Effector CD4-positive, alpha-beta T cell (primary cell): ENCODE measurements at regions not wholly inside any gene's neighbourhood (a gene's known extent, or its start where the extent isn't known, plus 50 kb on each side); places are given as distances from the start of the nearest gene placed in this dataset.

Experiments used
- DNase-seq: peaks from one replicate; pipeline ENCODE4 v3.0.0-alpha.2; 2020

DNA sequence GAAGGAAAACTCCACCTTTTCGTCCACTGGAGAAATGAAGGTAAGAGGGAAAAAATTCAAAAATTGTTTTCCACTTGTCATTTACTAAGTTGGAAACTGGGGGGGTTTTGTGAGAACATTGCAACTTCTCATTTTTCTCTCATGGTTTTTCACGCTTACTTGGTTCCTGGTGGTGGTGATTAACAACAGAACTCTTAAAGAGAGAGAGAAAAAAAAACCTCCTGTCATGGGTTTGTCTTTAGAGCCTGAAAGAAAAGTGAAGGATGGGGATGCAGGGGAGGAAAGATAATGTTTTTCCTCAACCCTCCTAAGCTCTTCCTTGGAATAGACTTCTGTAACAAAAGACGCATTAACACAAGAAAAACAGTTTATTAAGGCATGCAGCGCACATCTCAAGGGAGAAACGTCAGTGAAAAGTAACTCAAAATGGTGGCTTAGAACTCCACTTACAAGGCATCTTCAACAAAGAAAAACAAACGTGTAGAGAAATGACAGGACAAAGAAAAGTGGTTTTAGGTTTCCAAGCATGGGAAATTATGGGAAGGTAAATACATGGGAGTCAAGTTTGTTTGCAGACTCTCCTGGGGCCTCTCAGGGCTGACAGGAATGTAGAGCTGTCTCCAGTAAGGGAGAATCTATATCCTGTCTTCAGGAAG is 81.9 kb upstream of the ATF7IP start:
- no peak for DNase-seq

DNA sequence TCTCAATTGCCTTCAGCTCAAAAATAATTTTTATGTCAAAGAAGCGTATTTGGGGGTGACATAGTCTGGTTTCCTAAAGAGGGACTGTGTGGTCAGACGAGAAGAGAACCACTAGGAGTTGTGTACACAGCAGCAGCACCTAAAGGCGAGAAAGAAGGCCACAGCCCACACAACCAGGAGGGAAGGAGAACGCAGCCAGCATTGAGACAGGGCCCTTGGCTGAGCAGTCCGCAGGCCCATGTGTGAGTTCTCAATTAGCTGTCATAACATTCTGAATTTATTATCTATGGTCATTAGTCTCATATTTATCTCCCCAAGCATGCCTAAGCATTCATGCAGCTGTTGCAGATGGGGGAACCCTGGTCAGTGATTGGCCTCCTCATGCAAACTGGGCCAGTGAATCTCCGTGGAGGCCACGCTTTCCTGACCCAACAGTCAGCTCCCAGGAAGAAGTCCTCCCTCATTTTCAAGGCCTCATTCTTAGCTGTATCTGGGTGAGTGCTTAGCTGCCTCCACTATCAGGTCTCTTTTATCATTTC is 81.2 kb upstream of the ATF7IP start:
- no peak for DNase-seq

DNA sequence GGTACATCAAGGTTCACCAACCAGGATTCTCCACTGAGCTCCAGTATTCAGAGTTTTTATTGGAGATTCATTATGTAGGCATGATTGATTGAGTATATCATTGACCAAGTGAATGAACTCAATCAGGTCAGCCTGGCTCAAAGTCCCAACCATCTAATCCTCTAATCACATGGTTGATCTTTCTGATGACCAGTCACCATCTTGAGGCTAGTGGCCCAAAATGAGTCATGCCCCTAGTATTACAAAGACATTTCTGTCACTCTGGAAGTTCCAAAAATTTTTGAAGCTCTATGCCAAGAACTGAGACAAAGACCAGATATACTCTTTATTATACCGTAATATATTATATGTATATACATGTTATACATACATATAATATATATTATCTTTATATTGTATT is 75.9 kb upstream of the ATF7IP start:
- DNase-seq, result no peak

DNA sequence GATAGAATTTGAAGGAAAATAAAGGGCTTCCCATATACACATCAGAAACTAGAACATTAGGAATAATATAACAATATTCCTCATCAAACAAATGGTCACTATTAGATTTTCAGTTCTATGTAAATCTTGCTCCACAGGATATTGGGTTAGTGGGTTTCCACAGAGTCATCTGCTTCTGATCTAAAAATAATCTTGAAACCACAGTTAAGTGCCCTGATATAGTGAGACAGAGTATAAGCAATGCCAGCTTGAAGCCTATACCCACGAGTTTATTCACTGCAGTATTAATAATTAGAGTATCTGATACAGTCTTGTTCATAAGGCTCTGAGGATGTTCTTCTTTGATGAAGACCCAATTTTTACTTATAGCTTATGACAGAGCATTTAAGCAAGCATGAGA is 74.5 kb upstream of the ATF7IP start:
- no peak for DNase-seq

DNA sequence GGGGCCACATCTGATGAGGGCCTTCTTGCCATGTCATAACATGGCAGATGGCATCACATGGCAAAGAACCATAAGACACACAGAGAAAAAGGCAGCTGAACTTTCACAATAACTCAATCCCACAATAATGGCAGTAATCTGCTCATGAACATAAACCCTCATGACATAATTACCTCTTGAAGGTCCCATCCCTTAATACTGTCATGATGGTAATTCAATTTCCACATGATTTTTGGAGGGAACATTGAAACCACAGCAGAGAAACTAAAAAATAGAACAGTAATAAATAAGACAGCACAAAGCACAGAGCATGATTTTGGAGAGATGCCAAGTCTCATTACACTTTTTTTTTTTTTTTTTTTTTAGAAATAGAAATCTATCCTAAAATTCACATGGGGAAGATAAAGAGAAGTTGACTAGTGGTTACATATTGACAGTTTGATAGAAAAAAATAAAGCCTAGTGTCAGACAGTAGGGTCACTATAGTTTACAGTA is 61.8 kb upstream of the ATF7IP start:
- no peak for DNase-seq

DNA sequence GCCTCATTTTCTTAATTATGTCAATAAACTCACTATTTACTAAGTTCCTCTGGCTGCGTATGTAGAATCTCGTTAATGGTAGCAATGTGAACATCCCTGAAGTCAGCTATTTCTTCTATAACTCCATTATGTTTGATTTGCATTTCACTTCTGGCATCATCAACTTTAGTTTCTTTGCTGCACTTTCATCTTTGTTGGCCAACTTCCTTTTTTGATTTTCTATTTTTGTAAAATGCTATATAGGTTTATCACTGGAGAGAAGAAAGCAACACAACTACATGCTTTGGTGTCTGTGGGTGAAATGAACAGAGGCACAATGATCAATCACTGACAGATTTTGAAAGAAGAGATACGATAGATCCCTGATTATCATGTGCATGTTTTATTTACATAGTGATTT is 58.5 kb upstream of the ATF7IP start:
- DNase-seq, result no peak

DNA sequence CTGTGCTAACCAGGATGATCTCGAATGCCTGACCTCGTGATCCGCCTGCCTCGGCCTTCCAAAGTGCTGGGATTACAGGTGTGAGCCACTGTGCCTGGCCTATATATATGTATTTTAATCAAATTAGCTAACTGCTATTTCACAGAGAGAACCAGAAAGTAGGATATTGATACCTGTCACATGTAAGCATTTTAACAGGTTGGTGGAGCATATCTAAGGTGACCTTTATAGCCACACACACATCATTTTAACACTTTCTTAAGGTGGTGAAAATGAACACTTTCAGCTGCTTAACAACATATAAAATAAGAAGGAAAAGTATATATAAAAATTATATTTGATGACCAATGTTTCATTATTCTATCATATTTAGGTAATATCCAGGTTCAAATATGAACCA is 57.0 kb upstream of the ATF7IP start:
- DNase-seq, result no peak

DNA sequence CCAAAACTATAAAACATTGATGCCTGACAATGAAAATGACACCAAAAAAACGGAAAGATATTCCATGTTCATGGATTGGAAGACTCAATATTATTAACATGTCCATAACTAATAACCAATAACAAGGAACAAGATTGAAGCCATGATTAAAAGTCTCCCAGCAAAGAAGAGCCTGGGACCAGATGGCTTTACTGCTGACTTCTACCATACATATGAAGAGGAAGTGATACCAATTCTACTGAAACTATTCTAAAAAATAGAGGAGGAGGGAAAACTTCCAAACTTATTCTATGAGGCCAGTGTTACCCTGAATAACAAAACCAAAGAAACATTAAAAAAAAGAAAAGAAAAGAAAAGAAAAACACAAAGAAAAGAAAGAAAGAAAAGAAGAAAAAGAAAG is 54.6 kb upstream of the ATF7IP start:
- DNase-seq, result no peak

DNA sequence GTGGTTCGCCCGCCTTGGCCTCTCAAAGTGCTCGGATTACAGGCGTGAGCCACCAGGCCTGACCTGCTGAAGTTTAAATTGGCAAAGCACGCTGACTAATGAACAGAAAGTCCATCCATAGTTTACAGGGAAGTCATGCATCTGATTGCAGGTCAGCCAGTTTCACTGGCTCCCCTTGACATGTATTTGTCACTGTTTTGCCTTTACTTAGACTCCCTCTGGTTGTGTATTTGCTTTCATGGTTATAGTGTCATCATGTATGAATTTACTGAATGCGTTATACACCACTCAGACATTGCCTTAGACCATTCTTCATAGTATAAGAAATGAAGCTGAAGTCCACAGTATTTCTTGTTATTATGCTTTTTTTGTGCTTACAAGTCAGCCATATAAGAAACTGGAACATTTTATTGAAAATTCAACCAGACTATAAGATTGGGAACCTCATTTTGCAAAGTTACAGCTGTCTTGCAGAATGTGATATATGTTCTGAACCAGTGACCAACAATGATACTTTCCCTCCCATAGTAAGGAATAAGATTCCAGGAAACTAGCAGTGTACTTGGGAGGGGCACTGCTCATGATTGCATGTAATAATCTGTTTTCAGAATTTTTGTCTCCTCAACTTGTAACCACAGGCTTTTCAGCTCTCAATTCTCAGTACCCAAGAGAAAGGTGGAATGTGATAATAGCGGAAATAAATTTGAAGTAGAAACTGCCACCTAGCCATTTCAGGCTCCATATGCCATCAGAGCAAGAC is 51.9 kb upstream of the ATF7IP start:
- DNase-seq, result no peak

DNA sequence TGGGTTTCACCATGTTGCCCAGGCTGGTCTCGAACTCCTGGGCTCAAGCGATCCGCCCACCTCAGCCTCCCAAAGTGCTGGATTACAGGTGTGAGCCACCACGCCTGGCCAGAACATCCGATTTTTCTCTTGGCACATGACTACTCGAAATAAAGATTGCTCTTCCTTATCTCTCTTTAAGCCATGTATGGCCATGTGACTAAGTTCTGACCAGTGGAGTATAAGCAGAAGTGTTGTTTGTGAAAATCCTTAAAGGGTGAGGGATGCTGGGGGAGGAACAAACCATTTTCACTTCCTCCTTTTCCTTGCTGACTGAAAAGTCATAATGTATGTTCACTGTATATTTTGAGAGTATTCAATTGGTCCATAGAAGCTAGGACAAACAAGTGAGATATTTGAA is 50.7 kb upstream of the ATF7IP start:
- no peak for DNase-seq

DNA sequence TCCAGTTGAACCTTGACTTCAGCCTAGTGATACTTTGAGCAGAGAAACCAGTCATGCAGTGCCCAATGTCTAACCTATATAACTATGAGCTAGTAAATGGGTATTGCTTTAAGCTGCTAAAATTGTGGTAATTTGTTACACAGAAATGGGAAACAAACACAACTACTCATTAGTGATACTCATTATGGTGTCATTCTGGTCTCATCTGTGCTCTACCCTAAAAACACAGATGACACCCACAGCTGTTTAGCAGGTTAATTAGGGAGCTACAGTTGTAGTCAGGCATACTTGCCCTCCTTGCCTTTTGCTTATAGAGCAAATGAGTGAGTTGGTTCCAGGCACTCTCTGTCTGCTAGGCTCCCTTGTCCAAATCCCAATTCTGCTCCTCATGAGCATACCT is 50.0 kb upstream of the ATF7IP start:
- no peak for DNase-seq
